Gastrocnemius medialis (tissue), 4 donors: ENCODE measurements at regions not wholly inside any gene's neighbourhood (a gene's known extent, or its start where the extent isn't known, plus 50 kb on each side); places are given as distances from the start of the nearest gene placed in this dataset.

ENCODE experiments used
- ATAC-seq, 2 donors: fragments of 150-250 bp; one replicate each; pipeline ENCODE4 v1.9.1; 2016
- DNase-seq, 2 donors: peaks; one replicate each; pipeline ENCODE4 v3.0.0-alpha.2; 2019
- H3K27ac ChIP-seq, 4 donors: fragments of 200-600 bp; sonication (generic); 1 replicate in 1 of 4; 2 replicates in 3 of 4; pipeline ENCODE4 v1.5.1; 2016 to 2018; ENCODE audit warnings: mild to moderate bottlenecking in 2 of 4, moderate library complexity in 1 of 4
- H3K27me3 ChIP-seq, 3 donors: fragments of 200-600 bp; sonication (generic) in 2 of 3; 1 replicate in 1 of 3; 2 replicates in 2 of 3; pipeline versions ENCODE4 v1.5.1 to v1.6.0; 2016 to 2019; ENCODE audit warnings: mild to moderate bottlenecking in 1 of 3, moderate library complexity in 1 of 3
- H3K36me3 ChIP-seq, 2 donors: fragments of 200-600 bp; sonication (generic) in 1 of 2; one replicate each; pipeline ENCODE4 v1.5.1; 2017 to 2018
- H3K4me1 ChIP-seq, 2 donors: fragments of 200-600 bp; sonication (generic) in 1 of 2; one replicate each; pipeline ENCODE4 v1.5.1; 2016 to 2017; ENCODE audit warnings: mild to moderate bottlenecking in 2 of 2
- H3K4me3 ChIP-seq, 4 donors: fragments of 200-600 bp; sonication (generic) in 3 of 4; 1 replicate in 1 of 4; 2 replicates in 3 of 4; pipeline ENCODE4 v1.5.1; 2016 to 2019; ENCODE audit warnings: mild to moderate bottlenecking in 2 of 4
- H3K9me3 ChIP-seq, 3 donors: fragments of 200-600 bp; sonication (generic) in 2 of 3; 1 replicate in 1 of 3; 2 replicates in 2 of 3; pipeline ENCODE4 v1.5.1; 2016 to 2019
- CTCF ChIP-seq, 5 experiments: fragments of 450-650 bp in 3 of 5; fragments of 200-600 bp in 2 of 5; sonication (generic) in 2 of 5; IDR thresholded peaks in 4 of 5; conservative IDR thresholded peaks in 1 of 5; 1 replicate in 4 of 5; 2 replicates in 1 of 5; pipeline ENCODE4 v1.5.1; 2016 to 2019; ENCODE audit warnings: antibody characterized with exemption in 5 of 5, mild to moderate bottlenecking in 3 of 5, moderate library complexity in 3 of 5
- POLR2A ChIP-seq, 2 donors: fragments of 450-650 bp; IDR thresholded peaks; one replicate each; pipeline ENCODE4 v1.6.1; 2017; ENCODE audit warnings: antibody characterized with exemption in 2 of 2, mild to moderate bottlenecking in 2 of 2, moderate library complexity in 2 of 2
- in situ Hi-C, 4 donors: fragments of 200-750 bp; cut with MboI; loops; one replicate each; pipeline versions ENCODE4 v1.15.0 to v1.8.0; 2017; ENCODE audit warnings: low sequenced_read_pairs in 4 of 4
- intact Hi-C: fragments of 100-400 bp; cut with DNase I; formaldehyde crosslinking; loops from one replicate; pipeline ENCODE4 v1.15.1; 2023; ENCODE audit warnings: low total_unique reads

DNA sequence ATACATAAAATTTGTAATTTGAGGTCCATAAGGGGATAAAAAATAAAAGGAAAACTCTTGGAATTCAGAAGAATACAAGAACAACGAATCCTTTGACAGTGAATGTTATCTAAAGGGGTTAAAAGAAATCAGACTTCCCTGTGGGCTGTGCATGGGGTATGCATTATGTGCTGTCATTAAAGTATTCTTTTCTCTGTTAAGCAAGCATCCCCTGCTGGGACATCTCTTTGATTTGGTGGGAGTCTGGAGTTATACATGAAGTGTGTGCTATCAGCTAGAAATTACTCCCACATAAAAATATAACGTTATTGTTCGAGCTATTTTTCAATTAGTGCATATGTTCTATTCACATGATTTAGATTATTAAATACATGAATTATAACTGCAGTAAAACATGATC, 195.2 kb downstream of the CENPW start:
- intact Hi-C loops: no loop called here
- H3K4me1 ChIP-seq: no peaks in the 10 kb centered on the region
- no peak overlapping the region for H3K27ac ChIP-seq
- H3K27me3 ChIP-seq: no peaks in the 10 kb centered on the region
- no peaks in the 10 kb centered on the region for H3K9me3 ChIP-seq
- in situ Hi-C loops: no loop called here
- TF ChIP-seq POLR2A (IDR thresholded peaks at IDR 0.05) (no peak), CTCF (IDR thresholded peaks at IDR 0.05 in 4 of 5, conservative IDR thresholded peaks at IDR 0.05 in 1 of 5) (no peak)
- ATAC-seq (no peak), DNase-seq (no peak)
- no peak overlapping the region for H3K4me3 ChIP-seq
- H3K36me3 ChIP-seq: no peaks in the 10 kb centered on the region

DNA sequence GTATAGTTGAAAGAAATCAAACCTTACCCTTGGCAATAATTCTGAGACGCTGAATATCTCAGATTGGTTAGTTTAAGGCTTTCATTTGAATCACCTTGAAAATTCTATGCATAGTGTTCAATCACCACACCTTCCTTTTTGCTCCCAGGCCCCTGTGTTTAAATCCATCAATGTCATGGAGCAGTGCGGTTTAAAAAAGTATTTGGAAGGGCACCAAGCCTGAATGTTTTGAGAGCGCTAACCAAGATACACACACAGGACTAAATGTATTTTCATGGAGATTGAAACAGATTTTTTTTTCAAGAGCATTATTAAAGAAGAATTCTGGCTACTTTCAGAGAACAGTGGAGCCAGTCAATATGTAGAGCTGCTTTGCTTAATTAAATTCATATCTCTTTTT, 195.7 kb downstream of the CENPW start:
- no peaks in the 10 kb centered on the region for H3K27me3 ChIP-seq
- no peaks in the 10 kb centered on the region for H3K9me3 ChIP-seq
- intact Hi-C loops (no loop called here), in situ Hi-C loops (no loop called here)
- H3K27ac ChIP-seq: no peak overlapping the region
- no peaks in the 10 kb centered on the region for H3K4me1 ChIP-seq
- TF ChIP-seq POLR2A (IDR thresholded peaks at IDR 0.05) (no peak), CTCF (IDR thresholded peaks at IDR 0.05 in 4 of 5, conservative IDR thresholded peaks at IDR 0.05 in 1 of 5) (no peak)
- no peak for DNase-seq
- ATAC-seq: no peak
- H3K36me3 ChIP-seq: no peaks in the 10 kb centered on the region
- H3K4me3 ChIP-seq: no peak overlapping the region

- ATAC-seq: no peak
- intact Hi-C loops: no loop called here
- in situ Hi-C loops: no loop called here
- no peaks in the 10 kb centered on the region for H3K36me3 ChIP-seq
- DNase-seq: no peak
- H3K4me3 ChIP-seq: no peak overlapping the region
- no peaks in the 10 kb centered on the region for H3K9me3 ChIP-seq
- H3K27me3 ChIP-seq: no peaks in the 10 kb centered on the region
- no peak overlapping the region for H3K27ac ChIP-seq
- no peak for TF ChIP-seq CTCF (IDR thresholded peaks at IDR 0.05 in 4 of 5, conservative IDR thresholded peaks at IDR 0.05 in 1 of 5)
- H3K4me1 ChIP-seq: no peaks in the 10 kb centered on the region
Measured at GRCh38 chr6:126537061-126537816, 197.3 kb downstream of the CENPW start.

DNA sequence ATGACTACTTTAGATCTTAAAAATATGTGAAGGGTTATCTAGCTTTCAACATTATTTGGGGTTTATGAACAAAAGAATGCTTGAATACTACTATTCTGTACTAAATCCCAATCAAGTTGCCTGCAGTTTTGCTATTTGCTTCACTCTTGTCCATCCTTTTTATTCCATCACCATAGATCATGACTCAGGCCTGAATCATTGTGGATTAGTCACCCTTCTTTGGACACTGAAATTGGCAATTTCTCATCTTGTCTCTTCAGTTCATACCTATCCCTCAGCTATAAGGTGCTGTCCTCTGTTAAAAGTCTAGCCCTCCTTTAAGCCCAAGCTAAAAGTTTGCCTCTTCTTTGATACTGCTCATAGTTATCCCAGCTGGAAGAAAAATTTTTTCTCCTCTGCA, 199.1 kb downstream of the CENPW start:
- H3K4me1 ChIP-seq: no peaks in the 10 kb centered on the region
- DNase-seq: no peak
- in situ Hi-C loops: no loop called here
- no peaks in the 10 kb centered on the region for H3K36me3 ChIP-seq
- H3K27ac ChIP-seq: no peak overlapping the region
- ATAC-seq: no peak
- TF ChIP-seq POLR2A (IDR thresholded peaks at IDR 0.05): no peak
- no peak for TF ChIP-seq CTCF (IDR thresholded peaks at IDR 0.05 in 4 of 5, conservative IDR thresholded peaks at IDR 0.05 in 1 of 5)
- intact Hi-C loops: no loop called here
- no peak overlapping the region for H3K4me3 ChIP-seq
- no peaks in the 10 kb centered on the region for H3K27me3 ChIP-seq
- no peaks in the 10 kb centered on the region for H3K9me3 ChIP-seq

- no peak for TF ChIP-seq POLR2A (IDR thresholded peaks at IDR 0.05)
- no peak for TF ChIP-seq CTCF (IDR thresholded peaks at IDR 0.05 in 4 of 5, conservative IDR thresholded peaks at IDR 0.05 in 1 of 5)
- no peaks in the 10 kb centered on the region for H3K4me1 ChIP-seq
- no peaks in the 10 kb centered on the region for H3K27me3 ChIP-seq
- DNase-seq (no peak), ATAC-seq (no peak)
- no peaks in the 10 kb centered on the region for H3K36me3 ChIP-seq
- intact Hi-C loops (no loop called here), in situ Hi-C loops (no loop called here)
- no peak overlapping the region for H3K4me3 ChIP-seq
- no peak overlapping the region for H3K27ac ChIP-seq
- H3K9me3 ChIP-seq: no peaks in the 10 kb centered on the region
Measured at GRCh38 chr6:126540161-126540560, 200.2 kb downstream of the CENPW start.
